ENCODE measurements at regions not wholly inside any gene's neighbourhood (a gene's known extent, or its start where the extent isn't known, plus 50 kb on each side); places are given as distances from the start of the nearest gene placed in this dataset.

DNA sequence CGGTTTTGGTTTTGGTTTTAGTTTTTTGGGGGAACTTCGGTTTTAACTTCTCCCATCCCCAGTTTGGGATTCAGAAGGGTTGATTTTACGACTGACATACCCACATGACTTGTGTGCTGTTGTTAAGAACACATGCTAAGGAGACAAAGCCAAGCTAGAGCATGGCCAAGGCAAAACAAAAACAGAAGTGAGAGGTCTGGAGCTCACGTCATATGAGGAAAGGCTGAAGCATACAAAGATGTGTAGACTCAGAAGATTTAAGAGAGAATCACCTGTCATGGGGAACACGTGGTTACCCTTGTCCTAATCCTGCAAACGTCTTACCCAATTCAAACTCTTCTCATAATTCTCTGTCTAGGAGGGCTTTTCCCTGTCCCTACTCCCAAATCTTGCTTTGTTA, 465.0 kb downstream of the FAM181B start:
- Histone ChIP-seq H4K20me1 (ENCODE audit: control insufficient read depth, insufficient read depth, insufficient read length) (no peaks in the 10 kb centered on the region), H2BK12ac (ENCODE audit: insufficient read length, low read depth, low read length) (no peak overlapping the region), H2AFZ (ENCODE audit: low read length) (no peak overlapping the region), H4K91ac (ENCODE audit: insufficient read length, low read depth, low read length) (no peak overlapping the region), H3K14ac (ENCODE audit: insufficient read depth, low read length) (no peak overlapping the region), H3K4me2 (ENCODE audit: insufficient read depth, insufficient read length, low read length) (no peak overlapping the region), H3T11ph (ENCODE audit: low read length) (no peak overlapping the region), H4K5ac (ENCODE audit: insufficient read length, low read depth, low read length) (no peak overlapping the region), H3K27ac (ENCODE audit: insufficient read length, low read depth, low read length) (no peak overlapping the region), H4K8ac (replicated peaks; ENCODE audit: insufficient read length, low read depth, low read length) (no peak overlapping the region), H3K4me1 (ENCODE audit: insufficient read depth, low read length) (no peaks in the 10 kb centered on the region), H2BK15ac (ENCODE audit: low read depth, low read length) (no peak overlapping the region), H2AK5ac (ENCODE audit: insufficient read length, low read length) (no peak overlapping the region), H2BK120ac (ENCODE audit: low read depth, low read length, poor library complexity, severe bottlenecking) (no peak overlapping the region), H3K9me3 (ENCODE audit: control insufficient read depth, low read depth, low read length) (no peaks in the 10 kb centered on the region), H3K56ac (ENCODE audit: insufficient read length, low read depth, low read length) (no peak overlapping the region), H3K27me3 (ENCODE audit: insufficient read depth, low read length) (no peaks in the 10 kb centered on the region), H3K23me2 (ENCODE audit: insufficient read length, low read depth, low read length, poor library complexity, severe bottlenecking) (no peaks in the 10 kb centered on the region), H3K9ac (ENCODE audit: extremely low read depth, insufficient read length, low read length) (no peak overlapping the region), H3K18ac (ENCODE audit: insufficient read length, low read depth, low read length) (no peak overlapping the region), H3K79me2 (ENCODE audit: insufficient read depth, low read length) (no peaks in the 10 kb centered on the region), H3K23ac (ENCODE audit: insufficient read length, low read depth, low read length) (no peak overlapping the region), H3K79me1 (ENCODE audit: insufficient read depth, low read depth, low read length, poor library complexity, severe bottlenecking) (no peaks in the 10 kb centered on the region), H2BK20ac (ENCODE audit: low read depth, low read length, poor library complexity, severe bottlenecking) (no peak overlapping the region), H2BK5ac (ENCODE audit: insufficient read length, low read length) (no peak overlapping the region), H3K4ac (ENCODE audit: low read depth, low read length) (no peak overlapping the region)
- Mint-ChIP-seq H3K4me1 (peaks cover 16 to 22% of the 10 kb centered on the region in 2 experiments), H3K36me3 (ENCODE audit: insufficient read depth in 1 of 3, low read depth in 3 of 3) (no peaks in the 10 kb centered on the region), H3K27ac (no peak overlapping the region), H3K4me3 (no peak overlapping the region), H3K27me3 (ENCODE audit: low read depth) (no peaks in the 10 kb centered on the region), H3K9me3 (no peaks in the 10 kb centered on the region)
- no peak for TF ChIP-seq CTCF (conservative IDR thresholded peaks at IDR 0.05)
- no peak for DNase-seq
- no CpG with 5 or more reads among the region's 6 CpGs for WGBS (ENCODE audit: extremely low coverage, insufficient read length, low lambda C conversion rate)

All from H9 (cell line).